Panc1 (cell line): ENCODE measurements at regions not wholly inside any gene's neighbourhood (a gene's known extent, or its start where the extent isn't known, plus 50 kb on each side); places are given as distances from the start of the nearest gene placed in this dataset.

Experiments
- ATAC-seq: fragments of 200-7000 bp; cut with Tn5 transposase; 2 replicates; pipeline ENCODE4 v1.9.1; 2020; ENCODE audit warnings: mild to moderate bottlenecking, moderate library complexity
- BruUV-seq: library from RNA; stranded (reverse); fragments of 400-500 nt; replicated peaks from 2 replicates; lab custom pipeline; 2021; lab: Mats Ljungman, UMichigan
- CTCF ChIA-PET: fragments of 300-600 bp; sonication (Branson Sonifier 250); formaldehyde crosslinking; loops from one replicate; lab custom pipeline; 2022; ENCODE audit warnings: antibody characterized with exemption; lab: Charles Lee
- POLR2A ChIA-PET: fragments of 300-600 bp; sonication (Branson Sonifier 250); formaldehyde crosslinking; loops from one replicate; lab custom pipeline; 2022; ENCODE audit warnings: antibody characterized with exemption; lab: Charles Lee
- DNase-seq: peaks from one replicate; pipeline ENCODE4 v3.0.0-alpha.2; 2010; ENCODE audit warnings: low read depth, low spot score
- H3K27ac ChIP-seq: 2 replicates; pipeline ENCODE4 v1.5.1; 2011; ENCODE audit warnings: mild to moderate bottlenecking, low read length, inconsistent platforms
- H3K27me3 ChIP-seq: fragments of 200-500 bp; sonication (Bioruptor generic); 2 replicates; pipeline ENCODE4 v1.6.0; 2014; ENCODE audit warnings: low read length, inconsistent platforms; ENCODE audit not compliant: control insufficient read depth, insufficient read depth
- H3K36me3 ChIP-seq: fragments of 200-500 bp; sonication (Bioruptor generic); 2 replicates; pipeline ENCODE4 v1.5.1; 2014; ENCODE audit warnings: inconsistent platforms, mild to moderate bottlenecking, low read length, moderate library complexity; ENCODE audit not compliant: control insufficient read depth, insufficient read depth
- H3K4me1 ChIP-seq: 2 replicates; pipeline ENCODE4 v1.5.1; 2011; ENCODE audit warnings: inconsistent platforms, mild to moderate bottlenecking, low read length, moderate library complexity; ENCODE audit not compliant: control insufficient read depth, insufficient read depth
- H3K4me3 ChIP-seq, 2 experiments: 2 replicates each; pipeline ENCODE4 v1.5.1; 2011 to 2012; ENCODE audit warnings: low read depth in 2 of 2, low read length in 2 of 2, mild to moderate bottlenecking in 2 of 2, inconsistent platforms in 1 of 2, moderate library complexity in 1 of 2
- H3K9me3 ChIP-seq: fragments of 200-500 bp; sonication (Bioruptor generic); 2 replicates; pipeline ENCODE4 v1.5.1; 2014; ENCODE audit warnings: low read depth, mild to moderate bottlenecking, inconsistent platforms, low read length, moderate library complexity; ENCODE audit not compliant: control insufficient read depth, insufficient read depth
- CTCF ChIP-seq: fragments of 450-650 bp; IDR thresholded peaks from 2 replicates; pipeline ENCODE4 v1.5.1; 2017; ENCODE audit warnings: mild to moderate bottlenecking
- POLR2AphosphoS5 ChIP-seq: IDR thresholded peaks from 2 replicates; pipeline ENCODE4 v1.6.1; 2012; ENCODE audit warnings: mild to moderate bottlenecking, low read depth, low read length, moderate library complexity
- REST ChIP-seq, 2 experiments: IDR thresholded peaks; 2 replicates each; pipeline ENCODE4 v1.6.1; 2011 to 2012; ENCODE audit warnings: low read depth in 2 of 2, control low read depth in 1 of 2, low read length in 1 of 2, mild to moderate bottlenecking in 1 of 2, moderate library complexity in 1 of 2; ENCODE audit not compliant: insufficient read depth in 1 of 2
- SIN3A ChIP-seq: IDR thresholded peaks from 2 replicates; pipeline ENCODE4 v1.6.1; 2012; ENCODE audit warnings: low read depth, mild to moderate bottlenecking, low read length, moderate library complexity, borderline replicate concordance; ENCODE audit not compliant: insufficient read depth
- TCF7L2 ChIP-seq: IDR thresholded peaks from 2 replicates; pipeline ENCODE4 v1.6.1; 2011; ENCODE audit warnings: mild to moderate bottlenecking, low read depth, low read length, inconsistent platforms
- in situ Hi-C: cut with HindIII; loops from 2 replicates; pipeline ENCODE4 v1.10.0; 2016; ENCODE audit warnings: low sequenced_read_pairs, low pct_unique_long_range_greater_than_20kb
- intact Hi-C: fragments of 100-400 bp; cut with micrococcal nuclease; formaldehyde crosslinking; loops from one replicate; pipeline ENCODE4 v1.10.0; 2022; ENCODE audit not compliant: unreplicated experiment

- POLR2A ChIA-PET: no interaction called here
These were observed 661.3 kb downstream of the CD109 start for GRCh38 chr6:74357321-74357720.

GRCh38 chr6:74356391-74356790 lies 660.4 kb downstream of the CD109 start:
- Histone ChIP-seq H3K9me3 (no peaks in the 10 kb centered on the region), H3K36me3 (no peaks in the 10 kb centered on the region), H3K27me3 (no peaks in the 10 kb centered on the region), H3K4me3 (no peak overlapping the region), H3K27ac (no peak overlapping the region), H3K4me1 (no peaks in the 10 kb centered on the region)
- TF ChIP-seq TCF7L2 (no peak), REST (IDR thresholded peaks at IDR 0.05; ENCODE audit: insufficient read depth in 1 of 2, low read depth in 2 of 2, low read length in 1 of 2) (no peak), CTCF (no peak), SIN3A (no peak), POLR2AphosphoS5 (no peak)
- no peak for ATAC-seq
- in situ Hi-C loops (no loop called here), intact Hi-C loops (no loop called here)
- BruUV-seq: no TSS peak
- CTCF ChIA-PET: no interaction called here
- POLR2A ChIA-PET: no interaction called here
- DNase-seq: no peak

More at GRCh38 chr6:74357321-74357720, 661.3 kb downstream of the CD109 start:
- CTCF ChIA-PET: no interaction called here
- in situ Hi-C loops: no loop called here
- no peaks in the 10 kb centered on the region for H3K4me1 ChIP-seq
- BruUV-seq: no TSS peak
- no peaks in the 10 kb centered on the region for H3K9me3 ChIP-seq
- no peak overlapping the region for H3K27ac ChIP-seq
- H3K4me3 ChIP-seq: no peak overlapping the region
- no peak for DNase-seq
- no peak for TF ChIP-seq TCF7L2
- TF ChIP-seq SIN3A: no peak
- TF ChIP-seq REST (IDR thresholded peaks at IDR 0.05; ENCODE audit: insufficient read depth in 1 of 2, low read depth in 2 of 2, low read length in 1 of 2): no peak
- no peak for TF ChIP-seq CTCF
- no peak for TF ChIP-seq POLR2AphosphoS5
- H3K36me3 ChIP-seq: no peaks in the 10 kb centered on the region
- no peaks in the 10 kb centered on the region for H3K27me3 ChIP-seq
- intact Hi-C loops: no loop called here
- ATAC-seq: no peak
